ENCODE measurements at regions not wholly inside any gene's neighbourhood (a gene's known extent, or its start where the extent isn't known, plus 50 kb on each side); places are given as distances from the start of the nearest gene placed in this dataset.

DNA sequence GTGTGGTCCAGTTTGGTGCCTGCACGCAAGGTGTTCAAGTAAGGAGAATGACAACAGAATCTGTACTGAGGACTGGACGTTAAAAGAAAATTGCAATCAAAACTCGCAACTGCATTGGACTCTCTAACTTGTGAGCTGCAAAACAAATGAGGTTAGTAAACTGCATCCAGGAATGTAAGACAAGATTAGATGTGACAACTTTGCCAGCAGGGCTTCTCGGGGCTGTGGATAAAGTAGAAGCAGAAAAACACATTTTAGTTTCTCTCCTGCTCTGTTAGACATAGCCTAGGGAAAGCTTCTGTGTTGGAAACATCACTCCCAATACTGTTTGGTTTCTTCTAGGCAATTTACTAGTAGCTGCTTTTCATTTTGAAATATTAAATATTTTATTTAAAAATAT, 338.2 kb upstream of the NAV3 start:
- TF ChIP-seq CTCF (IDR thresholded peaks at IDR 0.05; ENCODE audit: low read depth, low read length), result no peak
- no peak overlapping the region for H3K4me3 ChIP-seq (ENCODE audit: low read depth, low read length)

DNA sequence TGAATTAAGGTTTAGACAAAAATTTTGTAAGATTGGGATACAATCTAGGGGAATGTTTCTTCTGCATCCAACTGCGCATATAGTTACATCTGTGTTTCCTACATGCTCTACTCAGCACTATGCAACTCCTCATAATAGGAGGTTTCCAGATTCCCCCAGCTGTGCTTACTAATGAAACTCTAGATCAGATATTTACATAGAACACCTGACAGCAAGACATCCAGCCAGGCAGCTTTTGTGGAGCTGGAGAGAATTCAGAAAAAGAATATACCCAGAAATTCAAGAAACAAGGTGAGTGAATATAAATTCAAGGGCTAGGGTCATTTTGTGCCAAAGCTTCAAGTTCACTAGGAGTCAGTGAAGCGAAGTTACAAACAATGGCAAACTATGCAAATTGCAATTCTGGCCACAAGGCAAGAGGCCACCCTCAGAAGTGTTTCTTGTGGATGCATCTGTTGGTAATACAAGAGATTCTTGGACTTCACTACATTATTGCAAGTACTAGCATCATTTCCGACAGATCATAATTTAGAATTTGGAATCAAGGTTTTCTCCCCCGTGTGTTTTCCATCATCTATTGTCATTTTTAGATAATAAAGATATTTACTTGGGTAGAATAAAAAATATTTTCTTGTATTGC, 341.2 kb upstream of the NAV3 start:
- no peak overlapping the region for H3K4me3 ChIP-seq (ENCODE audit: low read depth, low read length)
- TF ChIP-seq CTCF (IDR thresholded peaks at IDR 0.05; ENCODE audit: low read depth, low read length), result no peak

DNA sequence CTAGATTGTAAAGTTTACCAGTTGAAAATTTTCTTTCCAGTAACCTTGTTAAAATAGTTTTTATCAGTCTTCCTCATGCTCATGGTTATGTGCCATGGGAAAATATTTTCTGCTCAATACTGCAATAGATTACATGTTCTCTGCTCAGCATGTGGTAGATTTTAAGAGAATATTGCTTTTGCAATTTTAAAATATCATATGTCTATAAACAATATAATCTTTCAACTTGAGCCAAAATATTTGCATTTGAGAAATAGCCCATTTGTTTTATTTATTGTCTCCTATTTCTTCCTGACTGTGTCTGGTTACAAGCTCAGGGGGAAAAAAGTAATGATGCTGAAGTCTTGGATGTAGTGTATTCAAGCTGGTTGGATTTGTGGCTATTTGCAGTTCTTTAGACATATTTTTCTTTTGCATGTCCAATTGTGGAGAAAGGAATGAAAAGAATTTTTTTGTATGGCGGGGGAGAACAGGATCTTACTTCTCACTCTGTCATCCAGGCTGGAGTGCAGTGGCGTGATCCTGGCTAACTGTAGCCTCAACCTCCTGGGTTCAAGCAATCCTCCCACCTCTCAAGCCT, 342.6 kb upstream of the NAV3 start:
- TF ChIP-seq CTCF (IDR thresholded peaks at IDR 0.05; ENCODE audit: low read depth, low read length), result no peak
- no peak overlapping the region for H3K4me3 ChIP-seq (ENCODE audit: low read depth, low read length)

DNA sequence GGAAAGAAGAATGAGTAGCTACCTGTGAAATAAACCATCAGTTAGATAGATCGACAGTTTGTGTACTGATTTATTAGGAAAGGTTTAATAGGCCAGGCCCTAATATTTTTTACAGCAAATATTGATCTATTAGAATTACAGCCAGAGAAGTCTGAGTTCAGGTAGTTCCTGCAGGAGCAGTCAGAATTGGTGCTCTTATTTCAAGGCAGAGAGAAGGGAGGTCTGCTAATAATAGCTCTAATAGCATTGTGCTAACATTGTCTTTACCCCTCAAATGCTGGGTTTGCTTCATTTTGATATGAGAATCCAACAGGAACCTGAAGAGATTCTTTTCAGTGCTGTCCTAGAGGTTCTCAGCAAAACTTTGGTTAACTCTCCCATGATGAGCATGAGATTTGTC, 343.8 kb upstream of the NAV3 start:
- TF ChIP-seq CTCF (IDR thresholded peaks at IDR 0.05; ENCODE audit: low read depth, low read length), result no peak
- no peak overlapping the region for H3K4me3 ChIP-seq (ENCODE audit: low read depth, low read length)

DNA sequence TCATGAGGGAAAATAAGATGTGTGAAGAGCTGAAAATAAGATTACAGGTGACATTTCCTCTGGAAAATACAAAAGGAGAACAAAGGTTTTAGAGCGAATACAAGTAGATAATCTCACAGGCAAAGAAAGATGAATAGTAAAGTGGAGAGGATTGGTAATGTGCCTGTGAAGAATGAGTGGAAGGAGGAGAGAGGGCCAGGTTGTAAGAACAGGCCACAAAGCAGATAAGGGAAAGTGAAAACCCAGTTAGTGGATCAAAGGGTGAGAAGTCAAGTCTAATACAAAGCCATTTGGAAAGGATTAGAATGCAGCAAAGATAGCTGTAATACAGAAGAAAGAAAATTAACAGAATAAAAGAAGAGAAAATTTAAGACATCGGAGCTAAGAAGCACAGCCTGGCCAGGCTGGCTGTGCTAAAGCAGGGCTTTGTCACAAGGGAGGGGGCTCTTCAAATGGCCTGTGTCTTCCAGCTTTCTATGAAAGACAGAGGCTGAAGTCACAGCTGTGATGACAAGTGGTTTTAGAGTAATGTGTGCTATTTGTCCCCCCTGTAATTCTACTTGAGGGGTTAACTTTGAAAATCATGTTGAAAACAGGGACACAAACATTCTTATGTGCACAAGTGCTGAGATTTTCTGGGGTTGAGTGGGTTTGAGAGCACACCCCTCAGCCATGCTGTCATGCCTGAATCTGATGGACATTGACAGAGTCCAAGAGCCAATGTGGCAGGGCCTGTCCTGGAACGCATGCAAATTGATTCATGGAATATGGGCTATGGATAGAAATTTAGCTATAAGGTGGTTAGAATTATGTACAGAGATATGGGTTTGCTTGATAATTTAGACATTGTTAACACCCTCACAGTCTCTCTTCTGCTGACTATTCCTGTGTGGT, 344.5 kb upstream of the NAV3 start:
- no peak overlapping the region for H3K4me3 ChIP-seq (ENCODE audit: low read depth, low read length)
- no peak for TF ChIP-seq CTCF (IDR thresholded peaks at IDR 0.05; ENCODE audit: low read depth, low read length)

GRCh38 chr12:77481687-77482086, 349.0 kb upstream of the NAV3 start:
- H3K4me3 ChIP-seq (ENCODE audit: low read depth, low read length), result no peak overlapping the region
- no peak for TF ChIP-seq CTCF (IDR thresholded peaks at IDR 0.05; ENCODE audit: low read depth, low read length)
